ENCODE measurements at regions not wholly inside any gene's neighbourhood (a gene's known extent, or its start where the extent isn't known, plus 50 kb on each side); places are given as distances from the start of the nearest gene placed in this dataset.

GRCh38 chr2:145751629-145752028, 1231.7 kb upstream of the ZEB2 start:
- DNase-seq (no peak), ATAC-seq (peak; percentile 13 to 76 (median 58))
- Histone ChIP-seq H3K4me1 (peaks cover 13% of the 10 kb centered on the region), H3K9me3 (no peaks in the 10 kb centered on the region), H3K4me3 (no peak overlapping the region), H3K27me3 (ENCODE audit: insufficient read depth in 3 of 3, low read length in 2 of 3) (no peaks in the 10 kb centered on the region), H3K36me3 (ENCODE audit: insufficient read depth in 1 of 2, low read depth in 1 of 2) (no peaks in the 10 kb centered on the region), H3K27ac (peak overlapping the region; percentile 19)
- intact Hi-C loops (cut with DNase I), result no loop called here
- 25 to 41% (median 29%) methylated on average over 6 of the region's 6 CpGs for WGBS, 3 donors
- TF ChIP-seq CTCF (IDR thresholded peaks at IDR 0.05), result no peak

GRCh38 chr2:145751155-145751554, 1231.2 kb upstream of the ZEB2 start:
- no peak overlapping the region for H3K4me3 ChIP-seq
- H3K36me3 ChIP-seq (ENCODE audit: insufficient read depth in 1 of 2, low read depth in 1 of 2), result no peaks in the 10 kb centered on the region
- H3K9me3 ChIP-seq, result no peaks in the 10 kb centered on the region
- H3K27ac ChIP-seq, result no peak overlapping the region
- no peak for TF ChIP-seq CTCF (IDR thresholded peaks at IDR 0.05)
- DNase-seq (no peak), ATAC-seq (no peak)
- 23 to 43% (median 39%) methylated on average over 1 of the region's 1 CpG for WGBS, 3 donors
- intact Hi-C loops (cut with DNase I), result no loop called here
- H3K4me1 ChIP-seq, result peaks cover 13% of the 10 kb centered on the region
- H3K27me3 ChIP-seq (ENCODE audit: insufficient read depth in 3 of 3, low read length in 2 of 3), result no peaks in the 10 kb centered on the region

GRCh38 chr2:145750612-145751011, 1230.7 kb upstream of the ZEB2 start:
- Histone ChIP-seq H3K36me3 (ENCODE audit: insufficient read depth in 1 of 2, low read depth in 1 of 2) (no peaks in the 10 kb centered on the region), H3K27ac (no peak overlapping the region), H3K4me3 (no peak overlapping the region), H3K9me3 (no peaks in the 10 kb centered on the region), H3K27me3 (ENCODE audit: insufficient read depth in 3 of 3, low read length in 2 of 3) (no peaks in the 10 kb centered on the region), H3K4me1 (peaks cover 13% of the 10 kb centered on the region)
- TF ChIP-seq CTCF (IDR thresholded peaks at IDR 0.05), result no peak
- WGBS, 3 donors, result 69 to 73% (median 73%) methylated on average over 4 of the region's 4 CpGs
- no peak for ATAC-seq
- intact Hi-C loops (cut with DNase I), result no loop called here
- no peak for DNase-seq

GRCh38 chr2:145750144-145750543, 1230.2 kb upstream of the ZEB2 start:
- H3K27ac ChIP-seq, result no peak overlapping the region
- intact Hi-C loops (cut with DNase I), result no loop called here
- H3K9me3 ChIP-seq, result no peaks in the 10 kb centered on the region
- no peak overlapping the region for H3K4me3 ChIP-seq
- 64 to 76% (median 71%) methylated on average over 2 of the region's 2 CpGs for WGBS, 3 donors
- no peak for TF ChIP-seq CTCF (IDR thresholded peaks at IDR 0.05)
- H3K27me3 ChIP-seq (ENCODE audit: insufficient read depth in 3 of 3, low read length in 2 of 3), result no peaks in the 10 kb centered on the region
- no peaks in the 10 kb centered on the region for H3K36me3 ChIP-seq (ENCODE audit: insufficient read depth in 1 of 2, low read depth in 1 of 2)
- DNase-seq, result no peak
- peaks cover 13% of the 10 kb centered on the region for H3K4me1 ChIP-seq
- ATAC-seq, result no peak

GRCh38 chr2:145749556-145749955, 1229.6 kb upstream of the ZEB2 start:
- Histone ChIP-seq H3K36me3 (ENCODE audit: insufficient read depth in 1 of 2, low read depth in 1 of 2) (no peaks in the 10 kb centered on the region), H3K27me3 (ENCODE audit: insufficient read depth in 3 of 3, low read length in 2 of 3) (no peaks in the 10 kb centered on the region), H3K4me1 (peaks cover 13% of the 10 kb centered on the region), H3K27ac (no peak overlapping the region), H3K4me3 (no peak overlapping the region), H3K9me3 (no peaks in the 10 kb centered on the region)
- ATAC-seq (no peak), DNase-seq (no peak)
- 65 to 76% (median 70%) methylated on average over 1 of the region's 1 CpG for WGBS, 3 donors
- intact Hi-C loops (cut with DNase I), result no loop called here
- TF ChIP-seq CTCF (IDR thresholded peaks at IDR 0.05), result no peak

All from psoas muscle (tissue), 7 donors.